HG03025 (cell line): ENCODE measurements at regions not wholly inside any gene's neighbourhood (a gene's known extent, or its start where the extent isn't known, plus 50 kb on each side); places are given as distances from the start of the nearest gene placed in this dataset.

Source experiments
- ATAC-seq: cut with Tn5 transposase; IDR thresholded peaks from one replicate; pipeline ENCODE4 v1.9.1; 2021; ENCODE audit warnings: mild to moderate bottlenecking, moderate library complexity; ENCODE audit not compliant: unreplicated experiment, low FRiP score

DNA sequence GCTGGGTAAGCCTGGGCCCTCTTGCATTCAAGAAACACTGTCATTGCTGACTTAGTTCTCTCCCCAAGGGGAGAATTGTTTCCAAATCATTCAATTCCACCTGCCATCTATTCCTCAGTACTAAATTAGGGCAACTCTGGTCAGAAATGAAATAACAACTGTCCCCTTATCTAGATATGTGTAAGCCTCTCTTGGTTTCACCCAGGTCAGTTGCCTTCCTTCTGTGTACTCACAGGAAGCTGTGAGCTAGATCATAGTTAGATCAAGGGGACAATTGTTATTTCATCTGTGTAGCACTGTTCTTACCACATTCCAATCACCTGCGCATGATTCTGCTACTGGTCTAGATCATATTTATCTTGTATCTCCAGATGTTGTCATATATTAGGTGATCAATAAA lies 483.0 kb upstream of the SORCS1 start:
- peak; percentile 58 for ATAC-seq

DNA sequence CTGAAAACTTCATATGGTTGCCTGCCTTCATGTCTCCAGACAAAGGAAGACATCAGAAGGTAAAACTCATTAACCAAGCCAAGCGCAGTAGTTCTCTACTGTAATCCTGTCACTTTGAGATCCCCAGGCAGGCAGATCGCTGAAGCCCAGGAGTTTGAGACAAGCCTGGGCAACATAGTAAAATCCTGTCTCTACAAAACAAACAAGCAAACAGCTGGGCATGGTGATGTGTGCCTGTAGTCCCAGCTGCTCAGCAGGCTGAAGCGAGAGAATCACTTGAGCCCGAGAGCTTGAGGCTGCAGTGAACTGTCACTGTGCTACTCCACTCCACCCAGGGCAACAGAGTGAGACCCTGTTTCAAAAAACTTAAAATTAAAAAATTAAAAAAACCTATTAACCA lies 467.4 kb upstream of the SORCS1 start:
- ATAC-seq, result no peak

DNA sequence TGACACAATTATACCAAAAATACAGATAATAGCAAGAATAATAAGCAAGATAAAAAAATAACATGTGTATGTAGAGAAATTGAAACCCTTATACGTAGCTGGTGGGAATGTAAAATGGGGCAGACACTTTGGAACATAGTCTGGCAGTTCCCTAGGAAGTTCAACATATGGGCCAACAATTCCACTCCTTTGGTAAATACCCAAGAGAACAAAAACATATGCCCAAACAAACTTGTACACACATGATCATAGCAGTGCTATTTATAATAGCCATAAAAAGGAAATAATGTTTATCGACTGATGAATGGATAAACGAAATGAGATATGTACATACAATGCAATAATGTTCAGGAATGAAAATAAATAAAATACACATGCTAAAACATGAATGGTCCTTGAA lies 462.4 kb upstream of the SORCS1 start:
- no peak for ATAC-seq

DNA sequence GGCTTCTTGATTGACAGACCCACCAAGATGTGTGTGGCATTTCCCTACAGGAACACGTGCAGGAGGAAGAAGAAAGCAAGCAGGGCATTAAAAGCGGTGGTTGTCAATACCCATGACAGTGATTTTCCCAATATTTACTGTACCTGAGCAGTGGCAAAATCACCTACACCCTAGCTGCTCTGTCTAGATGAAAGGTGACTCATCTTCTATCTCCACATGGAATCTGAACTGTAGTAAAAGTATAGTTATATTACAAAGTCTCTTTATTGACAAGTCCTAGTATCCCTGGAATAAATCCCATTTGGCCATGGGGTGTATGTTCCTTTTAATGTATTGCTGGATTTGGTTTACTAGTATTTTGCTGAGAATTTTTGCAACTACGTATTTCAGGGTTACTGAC lies 458.8 kb upstream of the SORCS1 start:
- ATAC-seq, result no peak

DNA sequence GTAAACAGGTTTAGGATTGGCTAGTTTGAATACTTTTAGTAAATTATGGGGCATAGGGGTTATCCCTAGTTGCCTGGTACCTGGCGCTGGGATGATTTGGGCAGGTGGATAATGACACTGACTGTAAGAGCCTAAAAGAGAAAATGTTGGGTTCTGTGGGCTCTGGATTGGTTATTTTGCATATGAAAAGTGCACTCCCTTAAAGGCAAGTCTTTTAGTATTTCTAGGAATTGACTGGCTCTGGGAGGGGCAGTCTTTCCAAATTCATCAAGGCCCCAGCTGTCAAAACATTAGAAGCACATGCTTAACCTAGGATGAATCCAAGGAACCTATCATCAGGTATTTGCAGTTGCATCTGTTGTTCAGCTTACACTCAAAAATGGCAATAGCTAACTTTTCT lies 454.6 kb upstream of the SORCS1 start:
- ATAC-seq, result no peak

DNA sequence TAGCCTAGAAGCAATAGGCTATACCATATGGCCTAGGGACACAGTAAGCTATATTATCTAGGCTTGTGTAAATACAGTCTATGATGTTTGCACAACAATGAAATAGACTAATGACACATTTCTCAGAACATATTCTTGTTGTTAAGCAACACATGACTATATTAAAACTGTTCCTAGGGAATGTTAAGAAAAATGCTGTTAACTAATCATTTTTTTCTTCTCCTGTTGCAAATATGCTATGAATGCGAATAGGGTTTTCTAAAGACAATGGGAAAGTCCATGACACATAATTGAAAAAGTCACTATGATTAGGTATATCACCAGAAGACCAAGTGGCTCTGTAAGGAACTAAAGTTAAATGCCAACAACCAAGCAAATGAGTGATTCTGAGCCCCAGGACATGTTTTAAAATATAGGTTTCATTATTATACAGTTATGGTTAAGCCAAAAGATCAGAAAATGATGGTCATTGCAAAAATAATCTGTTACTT lies 454.0 kb upstream of the SORCS1 start:
- ATAC-seq, result no peak

DNA sequence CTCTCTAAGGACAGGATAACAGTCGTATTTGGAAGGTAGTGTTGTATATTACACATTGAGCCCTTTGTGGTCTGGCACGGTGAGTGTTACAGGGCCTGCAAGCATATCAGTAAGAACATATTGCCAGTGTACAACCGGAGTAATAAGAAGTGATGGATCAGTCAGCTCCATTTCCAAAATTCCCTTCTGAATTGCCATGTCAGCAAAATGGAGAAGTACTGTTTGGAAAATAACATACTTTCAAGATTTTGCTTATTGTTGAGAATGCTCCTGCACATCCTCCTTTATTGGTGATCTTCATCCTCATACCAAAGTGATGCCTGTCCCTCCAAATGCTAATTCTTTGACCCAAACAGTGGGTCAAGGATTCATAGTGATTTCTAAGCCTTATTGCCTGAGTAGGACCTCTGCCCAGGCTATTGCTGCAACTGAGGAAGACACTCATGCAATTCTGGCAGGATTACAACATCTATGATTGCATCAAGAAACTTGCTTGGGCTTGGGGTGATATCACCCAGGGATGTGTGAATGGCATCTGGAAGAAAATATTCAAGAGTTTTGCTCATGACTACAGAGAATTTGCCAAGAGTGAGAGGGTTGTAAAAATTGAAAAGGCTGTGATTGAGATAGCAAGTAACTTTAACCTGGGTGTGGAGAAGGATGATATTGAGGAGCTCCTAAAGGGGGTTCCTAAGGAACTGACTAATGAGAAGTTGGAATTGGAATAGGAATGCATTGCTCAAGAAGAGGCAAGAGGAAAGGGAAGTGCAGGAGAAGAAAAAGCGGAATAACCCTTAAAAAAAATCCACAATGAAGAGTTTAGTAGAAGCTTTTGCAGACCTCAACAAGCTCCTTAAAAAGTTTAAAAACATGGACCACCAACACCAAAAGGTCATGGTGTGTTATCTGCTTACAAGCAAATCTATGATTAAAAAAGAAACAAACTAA lies 452.2 kb upstream of the SORCS1 start:
- ATAC-seq, result no peak

DNA sequence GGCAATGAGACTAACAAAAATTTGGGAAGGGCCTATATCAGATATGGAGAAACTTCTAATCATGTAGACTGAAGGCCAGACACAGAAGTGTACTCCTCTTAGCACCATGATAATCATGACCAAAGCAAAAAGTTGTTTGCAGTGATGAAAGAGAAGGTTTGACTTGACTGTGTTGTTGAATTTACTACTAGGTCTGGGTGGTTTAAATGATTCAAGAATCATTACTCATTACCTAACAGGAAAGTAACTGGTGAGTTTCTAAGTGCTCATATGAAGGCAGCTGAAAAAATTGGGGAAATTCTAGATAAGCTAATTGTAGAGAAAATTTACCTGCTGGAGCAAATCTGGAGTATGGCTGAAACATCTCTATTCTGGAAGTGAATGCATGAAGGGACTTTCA lies 451.5 kb upstream of the SORCS1 start:
- no peak for ATAC-seq

DNA sequence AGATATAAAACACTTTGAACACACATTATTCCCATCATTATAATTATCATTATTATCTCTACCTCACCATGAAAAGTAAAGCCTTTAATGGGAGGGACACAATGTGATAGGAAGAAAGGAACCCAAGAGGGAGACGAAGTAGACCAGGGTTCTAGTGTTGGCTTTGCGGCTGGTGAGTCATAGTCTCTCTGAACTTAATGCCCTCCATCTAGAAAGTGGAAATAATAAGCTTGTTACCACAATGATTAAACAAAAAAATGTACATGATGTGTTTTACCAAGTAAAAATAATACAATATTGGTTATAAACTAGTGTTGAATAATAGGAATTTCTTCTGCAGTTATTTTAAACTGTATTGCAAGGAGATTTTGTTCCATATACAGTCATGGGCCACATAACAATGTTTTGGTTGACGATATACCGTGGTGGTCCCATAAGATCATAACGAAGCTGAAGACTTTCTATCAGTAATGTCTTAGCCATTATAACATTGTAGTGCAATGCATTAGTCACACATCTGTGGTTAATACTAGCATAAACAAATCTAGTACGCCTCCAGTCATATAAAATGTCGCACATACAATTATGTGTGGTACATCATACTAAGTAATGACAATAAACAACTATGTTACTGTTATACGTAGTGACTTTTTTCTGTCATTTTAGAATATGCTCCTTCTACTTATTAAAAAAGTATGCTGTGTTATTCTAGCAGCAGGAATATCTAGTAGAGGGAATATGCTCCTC lies 450.6 kb upstream of the SORCS1 start:
- no peak for ATAC-seq

DNA sequence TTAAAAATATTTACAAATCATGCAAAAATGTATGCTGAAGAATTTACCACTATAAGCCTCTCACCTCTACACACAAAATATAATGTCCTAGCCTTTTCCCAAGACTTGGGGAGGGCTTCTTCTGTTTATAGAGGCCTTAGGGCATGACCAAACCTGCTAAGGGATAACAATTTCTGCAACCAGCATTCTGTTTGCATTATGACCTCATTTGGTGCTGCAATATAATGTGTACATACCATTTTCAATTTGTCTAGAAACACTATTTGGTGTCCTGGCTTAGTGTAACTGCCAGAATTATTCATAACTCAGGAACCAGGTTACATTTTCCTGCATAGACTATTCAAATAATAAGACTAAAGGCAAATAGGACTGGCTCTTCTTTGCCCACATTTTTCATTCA lies 446.6 kb upstream of the SORCS1 start:
- no peak for ATAC-seq

DNA sequence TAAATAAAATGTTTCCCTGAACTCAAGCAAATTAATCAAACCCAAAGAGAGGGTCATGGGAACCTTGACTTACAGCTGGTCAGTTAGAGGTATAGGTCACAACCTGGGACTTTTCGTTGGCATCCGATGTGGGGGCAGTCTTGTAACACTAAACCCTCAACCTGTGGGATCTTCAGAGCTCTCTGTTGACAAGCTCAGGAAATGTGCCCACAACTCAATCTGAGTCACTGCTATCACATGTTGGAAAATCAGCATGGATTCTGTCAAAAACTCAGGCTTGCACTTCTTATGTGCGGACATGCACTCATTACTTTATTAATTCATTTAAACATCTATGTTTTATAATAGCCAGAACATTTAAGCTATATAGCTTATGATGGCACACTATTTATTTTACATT lies 424.6 kb upstream of the SORCS1 start:
- no peak for ATAC-seq

DNA sequence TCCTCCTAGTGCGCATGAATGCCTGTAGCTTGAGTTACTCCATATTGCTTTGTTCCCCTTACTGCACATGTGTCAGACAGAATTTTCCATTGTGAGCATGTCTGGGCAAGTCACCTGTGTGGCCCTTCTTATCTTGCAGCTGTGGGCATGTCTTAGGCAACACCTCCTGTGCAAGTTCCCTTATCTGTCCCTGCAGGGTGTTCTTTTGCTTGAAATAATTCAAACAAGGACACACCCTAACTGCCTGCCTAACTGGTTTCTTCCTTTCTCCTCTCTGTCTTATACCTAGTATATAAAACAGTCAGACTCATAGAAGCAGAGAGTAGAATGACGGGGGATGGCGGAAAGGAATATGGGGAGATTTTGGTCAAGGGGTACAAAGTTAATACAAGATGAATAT lies 421.1 kb upstream of the SORCS1 start:
- no peak for ATAC-seq

DNA sequence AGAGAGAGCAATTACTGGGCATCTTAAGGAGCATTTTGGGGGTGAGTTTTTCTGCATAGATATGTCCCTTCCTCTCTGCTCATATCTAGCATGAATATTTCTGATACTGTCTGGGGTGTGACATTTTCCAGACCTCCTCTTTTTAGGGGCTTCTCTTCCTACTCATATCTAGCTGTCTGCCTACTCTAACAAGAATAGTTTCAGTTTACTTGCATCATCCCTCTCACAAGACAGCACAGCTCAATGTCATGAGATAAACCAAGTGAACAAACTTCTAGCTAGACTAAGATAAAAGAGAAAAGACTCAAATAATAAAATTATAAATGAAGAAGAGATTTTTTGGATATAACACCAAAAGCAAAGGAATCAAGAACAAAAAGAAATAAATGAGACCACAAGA lies 419.5 kb upstream of the SORCS1 start:
- no peak for ATAC-seq

DNA sequence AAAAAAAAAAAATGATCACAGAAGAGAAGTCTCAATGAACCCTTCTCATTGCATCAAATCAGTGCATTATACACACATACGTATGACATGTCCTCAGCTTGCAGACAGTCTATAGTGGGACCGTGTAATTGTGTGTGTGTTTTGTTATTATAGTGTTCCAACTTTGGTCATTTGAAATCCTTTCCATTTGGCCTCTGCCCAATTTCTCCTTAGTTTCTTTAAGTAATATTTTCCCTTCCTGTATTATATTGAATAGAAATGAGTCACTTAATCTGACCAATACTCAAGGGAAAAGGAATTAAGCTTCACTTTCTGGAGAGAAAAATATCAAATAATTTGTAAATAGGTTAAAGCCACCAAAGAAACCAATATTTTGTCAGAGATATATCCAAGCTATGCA lies 415.5 kb upstream of the SORCS1 start:
- no peak for ATAC-seq

DNA sequence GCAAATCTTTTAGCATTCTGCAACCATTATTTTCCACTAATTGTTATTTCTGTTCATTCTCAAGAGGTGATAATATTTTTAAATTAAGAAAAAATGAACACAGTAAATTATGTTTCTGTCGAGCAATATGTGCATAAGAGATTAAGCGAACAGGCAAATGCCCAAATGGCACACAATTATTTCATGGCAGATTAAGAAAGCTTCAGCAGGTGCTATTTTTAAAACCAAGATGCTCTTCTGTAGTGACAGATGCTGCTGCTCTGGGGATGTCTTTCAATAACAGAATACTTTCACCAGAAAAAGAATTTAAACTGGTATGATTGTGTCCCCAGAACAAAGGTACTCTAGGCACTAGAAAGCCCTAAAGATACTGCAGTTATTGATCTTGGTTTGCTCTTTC lies 412.7 kb upstream of the SORCS1 start:
- ATAC-seq, result no peak

DNA sequence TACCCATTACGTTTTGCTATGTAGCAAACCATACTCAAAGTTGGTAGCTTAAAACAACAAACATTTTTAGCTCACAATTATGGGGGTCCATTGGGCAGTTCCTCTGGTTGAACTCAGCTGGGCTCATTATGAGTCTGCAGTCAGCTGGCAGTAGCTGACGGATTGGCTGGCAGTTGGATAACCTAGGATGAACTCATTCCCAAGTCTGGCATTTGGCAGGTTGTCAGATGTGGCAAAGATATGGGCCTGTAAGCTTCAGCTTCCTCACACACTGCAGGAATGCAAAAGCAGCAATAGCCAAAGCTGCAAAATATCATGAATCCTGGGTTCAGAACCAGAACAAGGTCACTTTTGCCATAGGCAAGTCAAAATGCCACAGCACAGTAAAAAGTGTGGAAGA lies 412.2 kb upstream of the SORCS1 start:
- no peak for ATAC-seq

DNA sequence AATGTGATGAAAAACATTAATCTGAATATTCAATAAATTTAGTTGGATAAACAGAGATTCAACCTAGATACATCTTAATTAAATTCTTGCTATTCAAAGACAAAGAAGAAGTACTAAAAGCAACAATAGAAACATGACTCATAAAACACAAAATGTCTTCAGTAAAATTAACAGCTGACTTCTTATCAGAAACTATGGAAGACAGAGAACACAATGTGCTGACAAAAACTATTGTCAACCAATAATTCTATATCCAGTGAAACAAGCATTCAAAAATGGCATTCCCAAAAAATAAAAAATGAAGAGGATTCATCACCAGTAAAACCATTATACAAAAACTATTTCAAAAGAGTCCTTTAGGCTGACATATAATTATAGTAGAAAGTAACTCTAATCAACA lies 400.5 kb upstream of the SORCS1 start:
- no peak for ATAC-seq

DNA sequence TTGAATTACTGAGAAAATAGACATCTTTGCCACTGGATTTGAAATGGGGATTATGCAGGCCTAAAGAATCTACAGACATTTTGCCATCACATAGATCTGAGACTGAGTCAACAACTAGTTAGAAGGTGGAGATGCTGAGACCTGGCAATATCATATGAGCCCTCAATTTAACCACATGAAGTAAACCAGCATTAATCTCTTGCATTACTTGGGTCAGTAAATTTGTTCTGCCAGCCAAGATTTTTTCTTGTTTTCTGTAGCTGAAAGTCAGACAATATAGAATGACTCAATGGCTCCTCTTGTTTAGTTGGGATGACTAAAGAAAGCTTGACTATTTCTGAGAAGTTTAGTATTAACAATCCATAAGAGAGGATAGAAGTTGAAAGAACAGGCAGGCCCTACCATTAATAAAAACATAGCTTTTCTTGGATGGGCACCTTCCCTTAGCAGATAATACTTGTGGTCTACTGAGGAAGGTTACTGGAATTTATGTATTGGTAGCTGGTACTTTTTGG lies 396.7 kb upstream of the SORCS1 start:
- no peak for ATAC-seq

DNA sequence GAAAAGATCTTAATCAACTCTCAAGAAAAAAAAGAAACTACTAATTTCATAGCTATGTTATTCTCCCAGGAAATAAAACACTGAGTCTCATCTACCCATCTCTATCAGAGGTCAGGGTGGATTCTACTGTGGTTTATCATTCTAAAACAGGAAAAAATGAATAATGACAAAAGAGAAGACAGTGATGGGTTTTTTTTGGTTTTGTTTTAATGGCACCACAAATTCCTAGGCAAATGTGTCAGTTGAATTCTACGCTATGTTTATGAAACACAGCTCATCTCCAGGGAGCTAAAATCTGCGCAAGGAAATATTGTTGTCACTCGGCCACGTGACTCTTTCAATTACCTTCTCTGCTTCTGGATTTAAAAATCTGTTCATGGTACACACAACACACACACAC lies 393.4 kb upstream of the SORCS1 start:
- ATAC-seq, result no peak

DNA sequence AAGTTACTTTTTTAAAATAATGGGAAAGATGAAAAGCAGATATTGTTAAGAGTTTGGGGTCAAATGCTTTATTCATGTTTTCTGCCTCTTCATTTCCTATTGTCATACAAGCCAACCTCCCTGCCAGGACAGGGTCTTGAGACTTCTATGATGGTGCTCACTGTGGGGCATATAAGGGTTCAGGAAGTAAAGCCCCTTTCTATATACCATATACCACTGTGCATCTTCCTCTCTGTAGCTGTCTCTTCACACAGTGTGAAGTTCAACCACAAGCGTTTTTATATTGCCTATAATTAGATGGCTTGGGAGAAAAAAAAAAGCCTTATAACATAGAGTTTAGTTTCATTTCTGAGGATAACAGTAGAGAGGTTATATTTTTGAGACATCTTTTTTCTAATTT lies 389.8 kb upstream of the SORCS1 start:
- no peak for ATAC-seq

DNA sequence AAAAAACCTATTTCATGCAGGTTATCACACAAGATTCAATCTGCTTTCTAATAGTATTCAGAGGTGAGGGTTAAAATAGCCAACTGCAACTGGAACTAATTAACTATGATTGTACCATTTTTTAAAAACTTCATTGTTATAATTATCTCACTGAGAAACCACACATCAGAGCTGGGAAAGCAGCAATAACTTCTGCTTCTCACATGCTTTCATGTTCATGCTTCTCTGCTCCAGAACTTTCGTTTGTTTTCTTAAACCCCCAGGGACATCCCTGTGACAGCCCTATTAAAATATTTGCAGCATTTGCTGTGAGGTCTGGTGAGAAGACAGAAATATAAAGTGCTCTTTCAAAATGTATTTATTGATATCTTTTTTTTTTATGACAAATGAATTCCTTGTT lies 389.0 kb upstream of the SORCS1 start:
- ATAC-seq, result no peak

DNA sequence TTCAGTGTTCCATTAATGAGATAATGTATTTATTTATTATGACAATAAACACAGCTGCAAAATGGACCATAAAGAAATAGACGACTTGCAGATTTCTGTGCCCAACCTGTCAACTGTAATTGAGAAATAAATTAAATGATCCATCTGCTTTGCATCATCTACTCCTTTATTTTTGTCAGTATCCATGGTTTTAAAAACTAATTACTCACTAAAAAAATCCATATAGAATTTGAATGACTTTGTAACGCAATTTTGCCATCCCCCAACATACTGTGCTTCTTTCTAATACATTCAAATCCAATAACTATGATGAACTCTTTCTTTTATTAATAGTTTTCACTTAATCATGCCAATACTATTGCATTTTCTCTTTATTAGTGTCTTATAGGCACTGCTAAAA lies 388.5 kb upstream of the SORCS1 start:
- no peak for ATAC-seq
